ENCODE measurements at regions not wholly inside any gene's neighbourhood (a gene's known extent, or its start where the extent isn't known, plus 50 kb on each side); places are given as distances from the start of the nearest gene placed in this dataset.

- FAIRE-seq (no peak), DNase-seq (ENCODE audit: low read depth, low spot score) (no peak)
- no peak for TF ChIP-seq POLR2A (IDR thresholded peaks at IDR 0.05; ENCODE audit: low read depth, low read length)
- no peak for TF ChIP-seq MAX (IDR thresholded peaks at IDR 0.05; ENCODE audit: insufficient read depth, insufficient read length)
- TF ChIP-seq POLR2AphosphoS5 (IDR thresholded peaks at IDR 0.05; ENCODE audit: insufficient read depth, low read depth, low read length), result no peak
- TF ChIP-seq CTCF (IDR thresholded peaks at IDR 0.05; ENCODE audit: extremely low read depth in 1 of 2, insufficient read depth in 1 of 2, low read depth in 1 of 2, low read length in 2 of 2), result no peak
- no peak for TF ChIP-seq FOS (IDR thresholded peaks at IDR 0.05; ENCODE audit: borderline replicate concordance, insufficient read depth, low read length)
- no peak for TF ChIP-seq MYC (IDR thresholded peaks at IDR 0.05; ENCODE audit: low read depth, low read length)
- TF ChIP-seq EZH2 (IDR thresholded peaks at IDR 0.05; ENCODE audit: borderline replicate concordance, low read depth, low read length, severe bottlenecking), result no peak
- TF ChIP-seq JUN (IDR thresholded peaks at IDR 0.05; ENCODE audit: borderline replicate concordance, insufficient read depth, insufficient read length, low read depth), result no peak
- TF ChIP-seq GATA2 (IDR thresholded peaks at IDR 0.05; ENCODE audit: insufficient read depth, insufficient read length, low read depth, low read length), result no peak
- no peak overlapping the region for H3K27ac ChIP-seq (ENCODE audit: insufficient read depth, low read depth, low read length)
- CTCF ChIA-PET, result interaction anchor here (1.6 to 1.8 kb wide), 2 partner anchors 41 to 478 kb away, joined by 3 read pairs; no protein-coding TSS in a partner anchor
- H3K9me3 ChIP-seq (replicated peaks; ENCODE audit: control insufficient read depth, insufficient read depth, low read length), result no peaks in the 10 kb centered on the region
- BruUV-seq (replicated peaks), result no TSS peak
- no peak overlapping the region for H2AFZ ChIP-seq (ENCODE audit: low read depth, low read length)
- H3K4me1 ChIP-seq (ENCODE audit: control insufficient read depth, extremely low read depth, insufficient read depth, low read length), result no peaks in the 10 kb centered on the region
- H4K20me1 ChIP-seq (replicated peaks; ENCODE audit: control insufficient read depth, extremely low read depth, insufficient read depth, low read length), result no peaks in the 10 kb centered on the region
- no peak overlapping the region for H3K4me2 ChIP-seq (ENCODE audit: insufficient read depth, low read length)
- H3K9me1 ChIP-seq (replicated peaks; ENCODE audit: control insufficient read depth, extremely low read depth, insufficient read depth, low read length), result no peaks in the 10 kb centered on the region
- POLR2A ChIA-PET, result no interaction called here
- no peak overlapping the region for H3K9ac ChIP-seq (replicated peaks; ENCODE audit: extremely low read depth, insufficient read depth, low read length)
- intact Hi-C loops (cut with micrococcal nuclease) (no loop called here), dilution Hi-C loops (cut with MboI; ENCODE audit: extremely low pct_ligation_motif_present, low sequenced_read_pairs) (no loop called here)
- H3K27me3 ChIP-seq (ENCODE audit: control insufficient read depth in 2 of 2, insufficient read depth in 2 of 2, low read length in 2 of 2), result no peaks in the 10 kb centered on the region
- H3K4me3 ChIP-seq (replicated peaks in 1 of 3; ENCODE audit: insufficient read depth in 1 of 3, low read depth in 1 of 3, low read length in 3 of 3), result no peak overlapping the region
- H3K36me3 ChIP-seq (ENCODE audit: control insufficient read depth in 2 of 2, extremely low read depth in 1 of 2, insufficient read depth in 2 of 2, low read length in 2 of 2), result no peaks in the 10 kb centered on the region
- H3K79me2 ChIP-seq (ENCODE audit: control insufficient read depth, insufficient read depth, low read length), result no peaks in the 10 kb centered on the region
Measured at GRCh38 chr14:58979325-58979724, 209.1 kb upstream of the DAAM1 start.
